ENCODE measurements at regions not wholly inside any gene's neighbourhood (a gene's known extent, or its start where the extent isn't known, plus 50 kb on each side); places are given as distances from the start of the nearest gene placed in this dataset.

- TF ChIP-seq MAZ (IDR thresholded peaks at IDR 0.05; ENCODE audit: borderline replicate concordance, low read depth, low read length) (no peak), RCOR1 (IDR thresholded peaks at IDR 0.05; ENCODE audit: insufficient replicate concordance, low read length) (no peak), CTCF (conservative IDR thresholded peaks at IDR 0.05; ENCODE audit: low read depth, low read length) (no peak), RFX5 (IDR thresholded peaks at IDR 0.05; ENCODE audit: low read depth, low read length) (no peak), POLR2A (IDR thresholded peaks at IDR 0.05; ENCODE audit: low read depth, low read length) (no peak), RAD21 (IDR thresholded peaks at IDR 0.05; ENCODE audit: low read length) (no peak), CHD1 (IDR thresholded peaks at IDR 0.05; ENCODE audit: low read depth, low read length) (no peak), MXI1 (IDR thresholded peaks at IDR 0.05; ENCODE audit: borderline replicate concordance, low read depth, low read length) (no peak), USF2 (IDR thresholded peaks at IDR 0.05; ENCODE audit: low read depth, low read length) (no peak), BHLHE40 (IDR thresholded peaks at IDR 0.05; ENCODE audit: low read depth, low read length) (no peak), MAFK (IDR thresholded peaks at IDR 0.05; ENCODE audit: low read depth, low read length) (no peak), CEBPB (IDR thresholded peaks at IDR 0.05; ENCODE audit: low read depth, low read length) (no peak), SMC3 (IDR thresholded peaks at IDR 0.05; ENCODE audit: low read depth, low read length) (no peak), FOS (IDR thresholded peaks at IDR 0.05; ENCODE audit: low read depth, low read length) (no peak)
These were observed 308.1 kb downstream of the OSR1 start for GRCh38 chr2:19050354-19050753.

All from IMR-90 (cell line).